ENCODE measurements at regions not wholly inside any gene's neighbourhood (a gene's known extent, or its start where the extent isn't known, plus 50 kb on each side); places are given as distances from the start of the nearest gene placed in this dataset.

DNA sequence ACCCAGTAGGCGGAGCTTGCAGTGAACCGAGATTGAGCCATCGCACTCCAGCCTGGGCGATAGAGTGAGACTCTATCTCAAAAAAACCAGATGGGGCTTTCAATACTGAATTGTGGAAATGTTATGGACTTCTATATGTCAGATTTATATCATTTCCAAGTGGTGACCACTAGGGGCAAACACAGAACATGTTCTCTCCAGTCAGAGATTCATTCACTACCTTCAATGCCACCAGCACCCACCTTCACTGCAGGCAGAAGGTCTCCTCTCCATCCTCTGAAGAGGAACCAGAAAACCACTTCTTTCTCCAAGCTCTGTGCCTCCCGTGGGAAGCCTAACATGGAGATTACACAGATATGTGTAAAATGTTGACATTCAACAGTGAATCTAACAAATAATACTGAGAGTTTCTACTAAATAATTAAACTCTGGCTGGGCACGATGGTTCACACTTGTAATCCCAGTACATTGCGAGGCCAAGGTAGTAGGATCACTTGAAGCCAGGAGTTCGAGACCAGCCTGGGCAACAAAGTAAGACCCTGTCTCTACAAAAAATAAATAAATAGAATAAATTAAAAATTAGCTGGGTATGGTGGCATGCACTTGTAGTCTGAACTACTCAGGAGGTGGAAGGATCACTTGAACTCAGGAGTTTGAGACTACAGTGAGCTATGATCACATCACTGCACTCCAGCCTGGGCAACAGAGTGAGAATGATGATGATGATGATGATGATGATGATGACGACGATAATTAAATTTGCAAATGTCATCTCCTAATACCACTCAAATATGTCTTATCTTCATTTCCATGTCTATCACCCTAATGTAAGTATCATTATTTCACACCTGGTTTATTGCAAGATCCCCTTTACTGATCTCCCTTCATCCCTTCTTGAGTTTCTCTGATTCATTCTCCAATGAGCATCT, 151.1 kb downstream of the ZNF281 start:
- Histone ChIP-seq H3K56ac (ENCODE audit: insufficient read length, low read depth, low read length) (no peak overlapping the region), H3K4me1 (ENCODE audit: insufficient read depth, low read length) (no peaks in the 10 kb centered on the region), H3K23ac (ENCODE audit: insufficient read length, low read depth, low read length) (no peak overlapping the region), H3T11ph (ENCODE audit: low read length) (no peak overlapping the region), H3K27me3 (ENCODE audit: insufficient read depth, low read length) (no peaks in the 10 kb centered on the region), H3K4ac (ENCODE audit: low read depth, low read length) (no peak overlapping the region), H3K27ac (ENCODE audit: insufficient read length, low read depth, low read length) (no peak overlapping the region), H3K18ac (ENCODE audit: insufficient read length, low read depth, low read length) (no peak overlapping the region), H3K9me3 (ENCODE audit: control insufficient read depth, low read depth, low read length) (no peaks in the 10 kb centered on the region), H3K9ac (ENCODE audit: extremely low read depth, insufficient read length, low read length) (no peak overlapping the region), H4K20me1 (ENCODE audit: control insufficient read depth, insufficient read depth, insufficient read length) (no peaks in the 10 kb centered on the region), H3K4me2 (ENCODE audit: insufficient read depth, insufficient read length, low read length) (no peak overlapping the region), H3K23me2 (ENCODE audit: insufficient read length, low read depth, low read length, poor library complexity, severe bottlenecking) (no peaks in the 10 kb centered on the region), H3K14ac (ENCODE audit: insufficient read depth, low read length) (no peak overlapping the region), H2BK12ac (ENCODE audit: insufficient read length, low read depth, low read length) (no peak overlapping the region), H2BK120ac (ENCODE audit: low read depth, low read length, poor library complexity, severe bottlenecking) (no peak overlapping the region), H4K8ac (replicated peaks; ENCODE audit: insufficient read length, low read depth, low read length) (no peak overlapping the region), H2AK5ac (ENCODE audit: insufficient read length, low read length) (no peak overlapping the region), H2BK5ac (ENCODE audit: insufficient read length, low read length) (no peak overlapping the region), H4K91ac (ENCODE audit: insufficient read length, low read depth, low read length) (no peak overlapping the region), H3K79me2 (ENCODE audit: insufficient read depth, low read length) (no peaks in the 10 kb centered on the region), H4K5ac (ENCODE audit: insufficient read length, low read depth, low read length) (no peak overlapping the region), H2AFZ (ENCODE audit: low read length) (no peak overlapping the region), H2BK15ac (ENCODE audit: low read depth, low read length) (no peak overlapping the region), H2BK20ac (ENCODE audit: low read depth, low read length, poor library complexity, severe bottlenecking) (no peak overlapping the region), H3K79me1 (ENCODE audit: insufficient read depth, low read depth, low read length, poor library complexity, severe bottlenecking) (no peaks in the 10 kb centered on the region)
- H3K4me3 Mint-ChIP-seq: no peak overlapping the region
- WGBS (ENCODE audit: extremely low coverage, insufficient read length, low lambda C conversion rate): no CpG with 5 or more reads among the region's 10 CpGs
- no peaks in the 10 kb centered on the region for H3K27me3 Mint-ChIP-seq (ENCODE audit: low read depth)
- no peaks in the 10 kb centered on the region for H3K9me3 Mint-ChIP-seq
- H3K27ac Mint-ChIP-seq: no peak overlapping the region
- H3K4me1 Mint-ChIP-seq: no peaks in the 10 kb centered on the region
- no peak for DNase-seq
- H3K36me3 Mint-ChIP-seq (ENCODE audit: insufficient read depth in 1 of 3, low read depth in 3 of 3): no peaks in the 10 kb centered on the region
- TF ChIP-seq, protein P1, sequence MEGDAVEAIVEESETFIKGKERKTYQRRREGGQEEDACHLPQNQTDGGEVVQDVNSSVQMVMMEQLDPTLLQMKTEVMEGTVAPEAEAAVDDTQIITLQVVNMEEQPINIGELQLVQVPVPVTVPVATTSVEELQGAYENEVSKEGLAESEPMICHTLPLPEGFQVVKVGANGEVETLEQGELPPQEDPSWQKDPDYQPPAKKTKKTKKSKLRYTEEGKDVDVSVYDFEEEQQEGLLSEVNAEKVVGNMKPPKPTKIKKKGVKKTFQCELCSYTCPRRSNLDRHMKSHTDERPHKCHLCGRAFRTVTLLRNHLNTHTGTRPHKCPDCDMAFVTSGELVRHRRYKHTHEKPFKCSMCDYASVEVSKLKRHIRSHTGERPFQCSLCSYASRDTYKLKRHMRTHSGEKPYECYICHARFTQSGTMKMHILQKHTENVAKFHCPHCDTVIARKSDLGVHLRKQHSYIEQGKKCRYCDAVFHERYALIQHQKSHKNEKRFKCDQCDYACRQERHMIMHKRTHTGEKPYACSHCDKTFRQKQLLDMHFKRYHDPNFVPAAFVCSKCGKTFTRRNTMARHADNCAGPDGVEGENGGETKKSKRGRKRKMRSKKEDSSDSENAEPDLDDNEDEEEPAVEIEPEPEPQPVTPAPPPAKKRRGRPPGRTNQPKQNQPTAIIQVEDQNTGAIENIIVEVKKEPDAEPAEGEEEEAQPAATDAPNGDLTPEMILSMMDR (conservative IDR thresholded peaks at IDR 0.05): peak; percentile 59; the same call in 2 of the 3 replicates

Data from H9 (cell line).